Kidney (tissue), 13 donors: ENCODE measurements at regions not wholly inside any gene's neighbourhood (a gene's known extent, or its start where the extent isn't known, plus 50 kb on each side); places are given as distances from the start of the nearest gene placed in this dataset.

Experiments used
- DNase-seq, 5 donors: peaks; one replicate each; pipeline ENCODE4 v3.0.0-alpha.2; 2013 to 2020
- FAIRE-seq: peaks from 2 replicates; lab custom pipeline; 2012; peaks lifted over from hg19 to GRCh38; lab: Jason Lieb, UNC
- H3K27ac ChIP-seq, 2 donors: one replicate each; pipeline ENCODE4 v1.7.0; 2013; ENCODE audit warnings: low read depth in 2 of 2, low read length in 2 of 2, inconsistent platforms in 1 of 2
- H3K27me3 ChIP-seq: one replicate; pipeline ENCODE4 v1.7.1; 2013; ENCODE audit warnings: low read length, inconsistent platforms; ENCODE audit not compliant: control insufficient read depth, insufficient read depth
- H3K36me3 ChIP-seq, 3 donors: one replicate each; pipeline versions ENCODE4 v1.7.0 to v1.7.1; 2013; ENCODE audit warnings: low read length in 3 of 3, control low read depth in 1 of 3, inconsistent platforms in 1 of 3; ENCODE audit not compliant: insufficient read depth in 3 of 3, control insufficient read depth in 2 of 3
- H3K4me1 ChIP-seq, 3 donors: one replicate each; pipeline versions ENCODE4 v1.7.0 to v1.7.1; 2013; ENCODE audit warnings: low read length in 3 of 3, inconsistent platforms in 1 of 3, low read depth in 1 of 3; ENCODE audit not compliant: control insufficient read depth in 2 of 3, insufficient read depth in 2 of 3
- H3K4me3 ChIP-seq, 3 donors: one replicate each; pipeline versions ENCODE4 v1.7.0 to v1.8.1; 2013; ENCODE audit warnings: low read length in 3 of 3, control low read depth in 1 of 3, inconsistent platforms in 1 of 3
- H3K9ac ChIP-seq, 3 donors: one replicate each; pipeline versions ENCODE4 v1.7.0 to v1.7.1; 2013; ENCODE audit warnings: low read length in 3 of 3, control low read depth in 1 of 3, inconsistent platforms in 1 of 3
- H3K9me3 ChIP-seq, 3 donors: one replicate each; pipeline versions ENCODE4 v1.7.0 to v1.7.1; 2013; ENCODE audit warnings: low read length in 3 of 3, control low read depth in 1 of 3, inconsistent platforms in 1 of 3; ENCODE audit not compliant: control insufficient read depth in 2 of 3, insufficient read depth in 1 of 3
- intact Hi-C: fragments of 100-400 bp; cut with DNase I; formaldehyde crosslinking; loops from one replicate; pipeline ENCODE4 v1.11.1; 2022
- TF ChIP-seq, protein P1 (sequence below): IDR thresholded peaks from 3 replicates; pipeline ENCODE4 v1.5.1; 2012; ENCODE audit warnings: mild to moderate bottlenecking, moderate library complexity, borderline replicate concordance; ENCODE audit not compliant: insufficient read depth; ENCODE audit errors: extremely low read depth
- donor health status: control.
- donor health status: control.
- donor health status: control.
- donor health status: control.
- donor health status: control.
- donor health status: DM: yes; HTN: yes; CAD: no.
- donor health status: Normal renal cell carcinoma (clear cell type).

DNA sequence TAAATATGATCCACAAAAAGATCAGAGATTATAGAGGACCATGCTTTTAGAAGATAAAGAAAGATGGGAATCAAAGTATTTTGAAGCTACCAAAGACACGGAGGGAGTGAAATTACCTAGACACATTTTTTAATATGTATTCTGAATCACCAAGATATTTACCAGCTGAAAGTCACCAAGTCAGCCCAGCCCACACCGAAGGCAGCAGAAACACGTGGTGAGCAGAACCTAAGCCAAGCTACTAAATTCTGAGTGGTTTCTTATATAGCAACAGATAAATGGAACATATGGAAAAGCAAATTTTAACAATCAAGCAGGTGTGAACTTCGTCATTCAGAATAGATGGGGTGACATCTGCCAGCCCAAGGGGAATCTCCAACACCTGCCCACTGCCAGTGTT is 134.7 kb upstream of the AKR1E2 start:
- no peaks in the 10 kb centered on the region for H3K27me3 ChIP-seq
- TF ChIP-seq, protein P1, sequence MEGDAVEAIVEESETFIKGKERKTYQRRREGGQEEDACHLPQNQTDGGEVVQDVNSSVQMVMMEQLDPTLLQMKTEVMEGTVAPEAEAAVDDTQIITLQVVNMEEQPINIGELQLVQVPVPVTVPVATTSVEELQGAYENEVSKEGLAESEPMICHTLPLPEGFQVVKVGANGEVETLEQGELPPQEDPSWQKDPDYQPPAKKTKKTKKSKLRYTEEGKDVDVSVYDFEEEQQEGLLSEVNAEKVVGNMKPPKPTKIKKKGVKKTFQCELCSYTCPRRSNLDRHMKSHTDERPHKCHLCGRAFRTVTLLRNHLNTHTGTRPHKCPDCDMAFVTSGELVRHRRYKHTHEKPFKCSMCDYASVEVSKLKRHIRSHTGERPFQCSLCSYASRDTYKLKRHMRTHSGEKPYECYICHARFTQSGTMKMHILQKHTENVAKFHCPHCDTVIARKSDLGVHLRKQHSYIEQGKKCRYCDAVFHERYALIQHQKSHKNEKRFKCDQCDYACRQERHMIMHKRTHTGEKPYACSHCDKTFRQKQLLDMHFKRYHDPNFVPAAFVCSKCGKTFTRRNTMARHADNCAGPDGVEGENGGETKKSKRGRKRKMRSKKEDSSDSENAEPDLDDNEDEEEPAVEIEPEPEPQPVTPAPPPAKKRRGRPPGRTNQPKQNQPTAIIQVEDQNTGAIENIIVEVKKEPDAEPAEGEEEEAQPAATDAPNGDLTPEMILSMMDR = no peak
- intact Hi-C loops = no loop called here
- H3K36me3 ChIP-seq = no peaks in the 10 kb centered on the region
- H3K9ac ChIP-seq = no peak overlapping the region
- no peak for FAIRE-seq
- H3K4me3 ChIP-seq = no peak overlapping the region
- no peak for DNase-seq
- H3K9me3 ChIP-seq = no peaks in the 10 kb centered on the region
- H3K27ac ChIP-seq = no peak overlapping the region
- no peaks in the 10 kb centered on the region for H3K4me1 ChIP-seq

DNA sequence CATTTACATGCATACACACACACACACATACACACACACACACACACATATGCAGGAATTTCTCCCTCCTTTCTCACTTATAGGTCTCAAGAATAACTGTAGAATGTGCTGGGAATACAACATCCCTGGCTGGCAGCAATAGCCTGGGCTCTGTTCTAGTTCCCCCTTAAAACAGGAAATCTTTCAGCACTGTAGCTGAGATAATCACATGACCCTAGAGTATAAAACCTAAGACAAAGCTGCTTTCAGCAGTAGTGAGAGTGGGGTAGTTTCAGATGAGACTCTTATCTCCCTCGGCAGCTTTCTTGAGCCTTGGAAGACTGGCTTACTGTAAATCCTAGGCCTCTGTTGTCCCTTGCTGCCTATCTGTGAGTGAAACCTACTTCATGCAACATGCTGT is 137.4 kb upstream of the AKR1E2 start:
- Histone ChIP-seq H3K4me3 (no peak overlapping the region), H3K4me1 (no peaks in the 10 kb centered on the region), H3K9me3 (no peaks in the 10 kb centered on the region), H3K9ac (no peak overlapping the region), H3K27ac (no peak overlapping the region), H3K36me3 (no peaks in the 10 kb centered on the region), H3K27me3 (no peaks in the 10 kb centered on the region)
- FAIRE-seq (no peak), DNase-seq (no peak)
- intact Hi-C loops = no loop called here
- TF ChIP-seq, protein P1 = no peak

DNA sequence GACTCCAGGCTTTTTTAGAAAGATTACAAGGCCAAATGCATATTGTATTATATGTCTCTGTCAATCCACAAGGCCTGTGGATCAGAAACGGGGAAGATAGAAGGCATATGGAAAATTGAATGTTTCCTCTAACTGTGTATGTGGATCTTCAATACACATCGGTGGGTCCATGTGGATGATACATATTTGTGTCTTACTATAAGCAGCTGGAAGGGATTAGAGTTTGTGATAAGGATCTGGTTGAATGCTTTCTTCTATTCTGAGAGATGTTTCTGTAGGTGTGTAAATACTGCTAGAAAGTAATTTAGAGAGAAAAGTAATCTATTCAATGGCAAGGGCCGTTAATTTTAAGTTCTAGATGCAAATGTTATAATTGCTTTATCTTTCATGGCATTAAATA is 137.8 kb upstream of the AKR1E2 start:
- intact Hi-C loops = no loop called here
- no peaks in the 10 kb centered on the region for H3K4me1 ChIP-seq
- H3K36me3 ChIP-seq = no peaks in the 10 kb centered on the region
- DNase-seq (no peak), FAIRE-seq (no peak)
- no peak overlapping the region for H3K4me3 ChIP-seq
- TF ChIP-seq, protein P1 = no peak
- no peak overlapping the region for H3K9ac ChIP-seq
- H3K9me3 ChIP-seq = no peaks in the 10 kb centered on the region
- no peaks in the 10 kb centered on the region for H3K27me3 ChIP-seq
- H3K27ac ChIP-seq = no peak overlapping the region

DNA sequence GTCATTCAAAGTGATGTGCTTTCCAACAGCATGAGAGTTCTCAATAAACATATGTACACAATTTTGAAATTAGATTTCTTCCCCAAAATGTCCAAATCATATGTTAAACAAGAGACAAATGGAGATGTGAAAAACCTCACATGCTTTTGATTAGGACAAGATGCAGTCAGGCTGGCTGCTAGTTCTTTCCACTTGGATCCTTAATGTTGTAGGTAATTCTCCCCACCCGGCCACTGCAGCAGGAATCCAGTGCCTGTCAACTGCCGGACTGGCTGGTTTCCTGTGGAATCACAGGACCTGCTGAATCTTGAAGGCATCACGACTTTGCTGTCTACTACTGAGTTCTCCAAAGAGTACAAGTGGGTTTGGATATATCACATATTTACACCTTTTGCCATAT is 138.6 kb upstream of the AKR1E2 start:
- H3K4me1 ChIP-seq = no peaks in the 10 kb centered on the region
- no peak overlapping the region for H3K27ac ChIP-seq
- TF ChIP-seq, protein P1 = no peak
- no peaks in the 10 kb centered on the region for H3K9me3 ChIP-seq
- H3K9ac ChIP-seq = no peak overlapping the region
- H3K4me3 ChIP-seq = no peak overlapping the region
- H3K27me3 ChIP-seq = no peaks in the 10 kb centered on the region
- intact Hi-C loops = no loop called here
- no peaks in the 10 kb centered on the region for H3K36me3 ChIP-seq
- DNase-seq = no peak
- FAIRE-seq = no peak
